Coronary artery (tissue), 2 donors: ENCODE measurements at regions not wholly inside any gene's neighbourhood (a gene's known extent, or its start where the extent isn't known, plus 50 kb on each side); places are given as distances from the start of the nearest gene placed in this dataset.

Experiments used
- DNase-seq: peaks from one replicate; pipeline ENCODE4 v3.0.0-alpha.2; 2017; ENCODE audit warnings: low spot score
- H3K27ac ChIP-seq, 2 donors: fragments of 200-600 bp; sonication (generic); one replicate each; pipeline ENCODE4 v1.5.1; 2016 to 2019
- H3K4me3 ChIP-seq: fragments of 200-600 bp; sonication (generic); 2 replicates; pipeline ENCODE4 v1.5.1; 2016; ENCODE audit warnings: mild to moderate bottlenecking, moderate library complexity
- CTCF ChIP-seq: fragments of 200-600 bp; sonication (generic); IDR thresholded peaks from one replicate; pipeline ENCODE4 v1.5.1; 2019; ENCODE audit warnings: antibody characterized with exemption

- no peak overlapping the region for H3K4me3 ChIP-seq
- no peak for DNase-seq
- no peak for TF ChIP-seq CTCF
- no peak overlapping the region for H3K27ac ChIP-seq
These were observed 112.2 kb downstream of the SLITRK5 start for GRCh38 chr13:87783366-87783765.

GRCh38 chr13:87788363-87788762 is 117.2 kb downstream of the SLITRK5 start:
- Histone ChIP-seq H3K27ac (no peak overlapping the region), H3K4me3 (no peak overlapping the region)
- DNase-seq, result no peak
- no peak for TF ChIP-seq CTCF

DNA sequence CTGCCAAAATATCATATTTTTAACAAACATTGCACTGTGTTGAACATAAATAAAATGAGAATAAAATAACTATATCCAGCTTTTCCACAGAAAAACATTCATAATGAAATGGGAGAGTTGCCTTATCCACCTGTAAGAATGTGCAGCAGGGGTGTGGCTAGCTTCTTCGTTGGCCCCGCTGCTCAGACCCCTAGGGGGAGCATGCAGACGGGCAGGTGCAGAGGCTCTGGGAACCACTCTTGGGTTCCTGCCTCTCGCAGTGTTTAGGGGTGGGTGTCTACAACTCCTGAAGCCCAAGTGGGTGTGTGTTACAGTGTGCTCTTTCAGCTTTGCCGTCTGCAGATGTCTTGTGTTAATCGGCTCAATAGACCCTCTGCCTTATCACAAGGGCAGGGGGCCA is 121.7 kb downstream of the SLITRK5 start:
- no peak for TF ChIP-seq CTCF
- H3K4me3 ChIP-seq, result no peak overlapping the region
- H3K27ac ChIP-seq, result no peak overlapping the region
- no peak for DNase-seq

DNA sequence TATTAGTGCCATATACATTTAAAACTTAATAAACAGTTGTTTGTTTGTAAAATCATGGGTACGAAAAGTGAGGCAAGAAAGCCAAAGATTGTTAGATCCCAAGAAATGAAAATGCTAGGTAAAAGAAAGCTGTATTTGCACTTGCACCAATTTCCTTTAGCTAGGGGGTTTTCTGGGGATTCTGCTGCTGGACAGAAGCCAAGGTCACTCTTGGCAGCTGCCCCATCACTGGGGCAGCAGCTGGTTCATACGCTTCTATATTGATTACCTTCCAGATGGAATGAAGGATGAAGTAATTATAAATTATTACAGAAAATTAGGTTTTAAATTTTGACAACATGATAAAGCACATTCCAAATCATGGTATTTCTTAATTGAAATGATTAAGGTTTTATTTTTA is 127.4 kb downstream of the SLITRK5 start:
- H3K27ac ChIP-seq, result no peak overlapping the region
- H3K4me3 ChIP-seq, result no peak overlapping the region
- no peak for TF ChIP-seq CTCF
- DNase-seq, result no peak

GRCh38 chr13:87810391-87810801 is 139.2 kb downstream of the SLITRK5 start:
- Histone ChIP-seq H3K4me3 (no peak overlapping the region), H3K27ac (no peak overlapping the region)
- no peak for TF ChIP-seq CTCF
- DNase-seq, result no peak

- no peak for TF ChIP-seq CTCF
- no peak for DNase-seq
- no peak overlapping the region for H3K27ac ChIP-seq
- no peak overlapping the region for H3K4me3 ChIP-seq
These were observed 139.8 kb downstream of the SLITRK5 start for GRCh38 chr13:87810920-87811344.

DNA sequence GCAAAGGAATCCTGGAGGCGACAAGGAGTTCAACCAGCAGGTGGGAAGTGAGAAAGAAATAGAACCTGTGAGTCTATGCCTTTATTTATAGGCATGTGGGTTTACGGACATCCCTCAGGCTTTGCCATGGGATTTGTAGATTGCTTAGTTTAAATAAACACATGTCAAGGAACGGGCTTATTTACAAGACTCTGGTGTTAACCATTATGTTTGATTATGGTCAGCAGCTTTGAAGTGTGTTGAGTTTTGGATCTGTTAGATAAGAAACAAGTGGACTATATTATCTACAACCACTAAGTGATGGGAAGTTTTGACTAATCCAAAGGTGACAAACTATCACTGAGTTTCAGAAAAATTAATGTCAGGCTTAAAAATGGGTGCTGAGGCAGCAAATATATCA is 143.2 kb downstream of the SLITRK5 start:
- Histone ChIP-seq H3K27ac (no peak overlapping the region), H3K4me3 (no peak overlapping the region)
- TF ChIP-seq CTCF, result no peak
- no peak for DNase-seq
